Lower lobe of right lung (tissue), 2 donors: ENCODE measurements at regions not wholly inside any gene's neighbourhood (a gene's known extent, or its start where the extent isn't known, plus 50 kb on each side); places are given as distances from the start of the nearest gene placed in this dataset.
A peak's percentile ranks its signal among the peaks of the same experiment; 100 is the strongest.
"Not testable (repeated sequence)": the region's sequence is repeated elsewhere in the genome, so short reads cannot be mapped to it uniquely, and the experiment has no call there.

ENCODE experiments used
- ATAC-seq, 2 donors: fragments of 200-7000 bp; cut with Tn5 transposase; one replicate each; pipeline ENCODE4 v1.9.1; 2020 to 2022; ENCODE audit warnings: mild to moderate bottlenecking in 2 of 2, moderate library complexity in 2 of 2
- DNase-seq: peaks from one replicate; pipeline ENCODE4 v3.0.0-alpha.2; 2020
- H3K27ac ChIP-seq: fragments of 200-600 bp; one replicate; pipeline ENCODE4 v1.8.0; 2022
- H3K27me3 ChIP-seq: fragments of 200-600 bp; one replicate; pipeline ENCODE4 v1.8.0; 2022; ENCODE audit warnings: low read depth
- H3K36me3 ChIP-seq: fragments of 200-600 bp; one replicate; pipeline ENCODE4 v1.8.0; 2022; ENCODE audit warnings: mild to moderate bottlenecking
- H3K4me1 ChIP-seq: fragments of 200-600 bp; one replicate; pipeline ENCODE4 v1.8.0; 2022
- H3K4me3 ChIP-seq: fragments of 200-600 bp; one replicate; pipeline ENCODE4 v1.8.0; 2022; ENCODE audit warnings: mild to moderate bottlenecking
- H3K9me3 ChIP-seq: fragments of 200-600 bp; one replicate; pipeline ENCODE4 v1.8.0; 2022
- CTCF ChIP-seq: fragments of 200-600 bp; IDR thresholded peaks from one replicate; pipeline ENCODE4 v1.8.0; 2022; ENCODE audit warnings: antibody characterized with exemption, mild to moderate bottlenecking
- intact Hi-C: fragments of 100-400 bp; cut with DNase I; formaldehyde crosslinking; loops from one replicate; pipeline ENCODE4 v1.11.0; 2022
- donor health status: DM: no; HTN: yes; CAD: no; lungs with severe emphysema.

- H3K9me3 ChIP-seq, result no peaks in the 10 kb centered on the region
- ATAC-seq, result no peak
- H3K27me3 ChIP-seq, result no peaks in the 10 kb centered on the region
- no peak overlapping the region for H3K27ac ChIP-seq
- DNase-seq, result no peak
- no peak overlapping the region for H3K4me3 ChIP-seq
- H3K36me3 ChIP-seq, result no peaks in the 10 kb centered on the region
- H3K4me1 ChIP-seq, result no peaks in the 10 kb centered on the region
- no peak for TF ChIP-seq CTCF
- intact Hi-C loops, result no loop called here
Measured at GRCh38 chrX:40237731-40238178, 140.0 kb upstream of the BCOR start.

GRCh38 chrX:40230646-40231045 lies 132.9 kb upstream of the BCOR start:
- intact Hi-C loops, result no loop called here
- H3K4me1 ChIP-seq, result no peaks in the 10 kb centered on the region
- DNase-seq, result no peak
- no peak overlapping the region for H3K4me3 ChIP-seq
- no peak for TF ChIP-seq CTCF
- ATAC-seq, result no peak
- H3K27me3 ChIP-seq, result no peaks in the 10 kb centered on the region
- H3K9me3 ChIP-seq, result no peaks in the 10 kb centered on the region
- no peaks in the 10 kb centered on the region for H3K36me3 ChIP-seq
- H3K27ac ChIP-seq, result no peak overlapping the region

GRCh38 chrX:40227125-40227524 lies 129.4 kb upstream of the BCOR start:
- H3K36me3 ChIP-seq, result no peaks in the 10 kb centered on the region
- intact Hi-C loops, result no loop called here
- H3K4me3 ChIP-seq, result no peak overlapping the region
- no peak for ATAC-seq
- no peak for TF ChIP-seq CTCF
- H3K4me1 ChIP-seq, result no peaks in the 10 kb centered on the region
- H3K27ac ChIP-seq, result no peak overlapping the region
- DNase-seq, result no peak
- H3K9me3 ChIP-seq, result no peaks in the 10 kb centered on the region
- H3K27me3 ChIP-seq, result no peaks in the 10 kb centered on the region

GRCh38 chrX:40224658-40225057 lies 126.9 kb upstream of the BCOR start:
- Histone ChIP-seq H3K4me3 (no peak overlapping the region), H3K36me3 (no peaks in the 10 kb centered on the region), H3K27me3 (no peaks in the 10 kb centered on the region), H3K4me1 (no peaks in the 10 kb centered on the region), H3K27ac (no peak overlapping the region), H3K9me3 (no peaks in the 10 kb centered on the region)
- peak; percentile 75 to 83 for ATAC-seq
- no peak for DNase-seq
- TF ChIP-seq CTCF, result no peak
- intact Hi-C loops, result no loop called here

DNA sequence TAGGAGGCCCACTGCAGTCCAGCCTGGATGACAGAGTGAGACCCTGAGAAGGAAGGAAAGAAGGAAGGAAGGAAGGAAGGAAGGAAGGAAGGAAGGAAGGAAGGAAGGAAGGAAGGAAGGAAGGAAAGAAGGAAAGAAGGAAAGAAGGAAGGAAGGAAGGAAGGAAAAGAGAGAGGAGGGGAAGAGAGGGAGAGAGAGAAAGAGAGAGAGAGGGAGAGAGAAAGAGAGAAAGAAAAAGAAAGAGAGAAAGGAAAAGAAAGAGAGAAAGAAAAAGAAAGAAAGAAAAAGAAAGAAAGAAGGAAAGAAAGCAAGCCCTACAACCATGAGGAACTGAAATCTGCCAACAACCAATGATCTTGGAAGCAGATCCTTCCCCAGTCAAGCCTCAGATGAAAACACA lies 124.9 kb upstream of the BCOR start:
- H3K4me1 ChIP-seq, intact Hi-C loops, H3K27me3 ChIP-seq, H3K36me3 ChIP-seq, ATAC-seq, H3K4me3 ChIP-seq, DNase-seq, H3K9me3 ChIP-seq, H3K27ac ChIP-seq: not testable (repeated sequence)

GRCh38 chrX:40213092-40213491 lies 115.3 kb upstream of the BCOR start:
- Histone ChIP-seq H3K27ac (no peak overlapping the region), H3K27me3 (no peaks in the 10 kb centered on the region), H3K9me3 (no peaks in the 10 kb centered on the region), H3K36me3 (no peaks in the 10 kb centered on the region), H3K4me3 (no peak overlapping the region), H3K4me1 (no peaks in the 10 kb centered on the region)
- DNase-seq, result no peak
- TF ChIP-seq CTCF, result no peak
- ATAC-seq, result no peak
- intact Hi-C loops, result no loop called here
